ENCODE measurements at regions not wholly inside any gene's neighbourhood (a gene's known extent, or its start where the extent isn't known, plus 50 kb on each side); places are given as distances from the start of the nearest gene placed in this dataset.
A peak's percentile ranks its signal among the peaks of the same experiment; 100 is the strongest.

DNA sequence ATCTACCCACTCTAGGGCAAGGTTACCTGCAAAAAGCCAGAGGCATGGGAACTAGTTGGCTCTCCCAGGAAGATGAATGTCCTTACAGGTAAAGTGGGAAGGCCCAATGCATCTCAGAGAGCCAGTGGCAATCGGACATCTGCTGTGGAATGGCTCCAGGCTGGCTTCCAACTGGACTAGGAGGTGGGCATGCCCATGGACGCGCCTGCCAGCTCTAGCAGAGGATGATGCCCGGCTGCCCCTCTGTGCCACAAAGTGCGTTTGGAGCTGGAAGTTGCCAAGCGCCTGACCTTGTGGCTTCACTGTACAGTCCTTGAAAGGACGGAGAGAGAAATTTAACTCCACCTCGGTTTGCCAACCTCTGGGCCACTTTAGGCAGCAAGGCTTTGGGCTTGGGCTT is 84.4 kb downstream of the NR2F2 start:
- Histone ChIP-seq H3K4me1 (peaks cover 0 to 5% of the 10 kb centered on the region in 2 donors), H3K36me3 (no peaks in the 10 kb centered on the region), H3K4me3 (no peak overlapping the region), H3K27me3 (peaks cover 0 to 98% of the 10 kb centered on the region in 2 donors), H3K9me3 (no peaks in the 10 kb centered on the region), H3K27ac (no peak overlapping the region)
- intact Hi-C loops (cut with DNase I; ENCODE audit: low total_unique reads), result no loop called here
- TF ChIP-seq, protein P1, sequence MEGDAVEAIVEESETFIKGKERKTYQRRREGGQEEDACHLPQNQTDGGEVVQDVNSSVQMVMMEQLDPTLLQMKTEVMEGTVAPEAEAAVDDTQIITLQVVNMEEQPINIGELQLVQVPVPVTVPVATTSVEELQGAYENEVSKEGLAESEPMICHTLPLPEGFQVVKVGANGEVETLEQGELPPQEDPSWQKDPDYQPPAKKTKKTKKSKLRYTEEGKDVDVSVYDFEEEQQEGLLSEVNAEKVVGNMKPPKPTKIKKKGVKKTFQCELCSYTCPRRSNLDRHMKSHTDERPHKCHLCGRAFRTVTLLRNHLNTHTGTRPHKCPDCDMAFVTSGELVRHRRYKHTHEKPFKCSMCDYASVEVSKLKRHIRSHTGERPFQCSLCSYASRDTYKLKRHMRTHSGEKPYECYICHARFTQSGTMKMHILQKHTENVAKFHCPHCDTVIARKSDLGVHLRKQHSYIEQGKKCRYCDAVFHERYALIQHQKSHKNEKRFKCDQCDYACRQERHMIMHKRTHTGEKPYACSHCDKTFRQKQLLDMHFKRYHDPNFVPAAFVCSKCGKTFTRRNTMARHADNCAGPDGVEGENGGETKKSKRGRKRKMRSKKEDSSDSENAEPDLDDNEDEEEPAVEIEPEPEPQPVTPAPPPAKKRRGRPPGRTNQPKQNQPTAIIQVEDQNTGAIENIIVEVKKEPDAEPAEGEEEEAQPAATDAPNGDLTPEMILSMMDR (IDR thresholded peaks at IDR 0.05), result no peak
- TF ChIP-seq POLR2A (IDR thresholded peaks at IDR 0.05), result no peak
- TF ChIP-seq POLR2AphosphoS5 (IDR thresholded peaks at IDR 0.05), result no peak
- no peak for DNase-seq (ENCODE audit: low spot score in 2 of 2)

DNA sequence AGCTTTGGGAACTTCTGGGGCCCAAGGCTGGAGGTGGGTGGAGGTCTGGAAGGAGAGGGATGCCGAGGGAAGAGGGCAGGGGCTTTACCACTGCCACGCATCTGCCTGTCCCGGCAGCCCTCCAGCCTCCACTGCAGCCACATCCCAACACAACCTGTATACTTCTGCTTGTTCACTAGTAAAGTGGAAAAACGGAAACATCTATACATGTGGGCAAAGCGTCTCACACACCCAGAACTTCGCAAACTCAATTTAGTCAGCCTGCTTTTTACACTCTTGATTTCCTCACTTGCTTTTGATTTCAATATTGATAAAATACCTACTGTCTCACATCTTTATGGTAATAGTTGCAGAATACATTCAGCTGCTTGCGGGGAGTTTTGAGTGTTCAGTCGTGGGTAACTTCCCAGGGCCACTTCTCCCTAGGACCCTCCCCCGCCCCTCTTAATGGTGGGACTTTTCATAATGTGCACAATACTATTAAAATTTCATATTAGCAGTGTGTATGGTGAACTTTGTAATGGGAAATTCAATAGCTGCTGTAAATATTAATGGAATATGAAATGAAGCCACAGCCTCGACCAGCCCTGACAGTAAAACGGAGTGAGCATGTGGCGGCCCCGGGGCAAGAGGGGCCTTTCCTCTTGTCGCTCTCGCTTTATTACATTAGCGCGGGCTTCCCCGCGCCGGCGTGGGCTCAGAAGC is 85.2 kb downstream of the NR2F2 start:
- intact Hi-C loops (cut with DNase I; ENCODE audit: low total_unique reads), result no loop called here
- Histone ChIP-seq H3K27ac (no peak overlapping the region), H3K36me3 (no peaks in the 10 kb centered on the region), H3K4me1 (peaks cover 0 to 5% of the 10 kb centered on the region in 2 donors), H3K9me3 (no peaks in the 10 kb centered on the region), H3K27me3 (peaks cover 0 to 98% of the 10 kb centered on the region in 2 donors), H3K4me3 (peak overlapping the region in 1 of 3 donors; percentile 55)
- no peak for DNase-seq (ENCODE audit: low spot score in 2 of 2)
- TF ChIP-seq POLR2A (IDR thresholded peaks at IDR 0.05), result no peak
- TF ChIP-seq POLR2AphosphoS5 (IDR thresholded peaks at IDR 0.05), result no peak
- TF ChIP-seq, protein P1 (IDR thresholded peaks at IDR 0.05), result no peak

DNA sequence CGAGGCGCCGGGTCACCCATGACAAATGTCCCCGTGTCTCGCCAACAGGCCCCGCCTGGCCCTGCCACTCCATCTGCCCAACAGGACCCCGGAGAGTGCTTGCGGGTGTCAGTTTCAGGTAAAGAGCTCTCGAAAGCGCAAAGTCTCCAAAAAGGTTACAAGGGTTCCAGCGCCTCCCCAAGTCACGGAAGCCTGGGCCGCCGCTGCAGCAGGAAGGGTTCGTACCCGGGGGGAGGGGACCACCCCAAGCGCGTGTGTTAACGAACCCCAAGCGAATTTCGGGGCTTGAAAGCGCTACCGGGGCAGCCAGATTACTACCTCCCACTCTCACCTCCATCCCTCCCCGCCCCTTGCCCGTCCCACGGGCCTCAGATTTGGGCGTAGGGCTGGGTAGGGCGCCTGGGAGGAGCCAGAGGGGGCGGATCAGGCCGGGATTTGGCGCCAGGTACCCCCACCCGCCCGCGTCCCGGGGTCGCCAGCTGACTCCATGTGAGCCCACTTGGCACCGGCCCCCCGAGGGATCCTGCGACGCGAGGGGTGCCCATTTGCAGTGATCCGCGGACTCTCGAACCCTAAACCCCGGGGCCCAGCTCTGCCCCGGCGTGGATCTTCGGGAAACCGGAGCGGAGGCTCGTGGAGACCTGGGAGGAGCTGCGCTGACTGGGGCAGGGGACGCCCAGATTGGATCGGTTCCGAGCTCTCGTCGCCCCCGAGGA is 85.9 kb downstream of the NR2F2 start:
- peaks cover 0 to 97% of the 10 kb centered on the region in 2 donors for H3K27me3 ChIP-seq
- H3K4me3 ChIP-seq, result peak overlapping the region; percentile 24 to 55 (median 29)
- no peak overlapping the region for H3K27ac ChIP-seq

DNA sequence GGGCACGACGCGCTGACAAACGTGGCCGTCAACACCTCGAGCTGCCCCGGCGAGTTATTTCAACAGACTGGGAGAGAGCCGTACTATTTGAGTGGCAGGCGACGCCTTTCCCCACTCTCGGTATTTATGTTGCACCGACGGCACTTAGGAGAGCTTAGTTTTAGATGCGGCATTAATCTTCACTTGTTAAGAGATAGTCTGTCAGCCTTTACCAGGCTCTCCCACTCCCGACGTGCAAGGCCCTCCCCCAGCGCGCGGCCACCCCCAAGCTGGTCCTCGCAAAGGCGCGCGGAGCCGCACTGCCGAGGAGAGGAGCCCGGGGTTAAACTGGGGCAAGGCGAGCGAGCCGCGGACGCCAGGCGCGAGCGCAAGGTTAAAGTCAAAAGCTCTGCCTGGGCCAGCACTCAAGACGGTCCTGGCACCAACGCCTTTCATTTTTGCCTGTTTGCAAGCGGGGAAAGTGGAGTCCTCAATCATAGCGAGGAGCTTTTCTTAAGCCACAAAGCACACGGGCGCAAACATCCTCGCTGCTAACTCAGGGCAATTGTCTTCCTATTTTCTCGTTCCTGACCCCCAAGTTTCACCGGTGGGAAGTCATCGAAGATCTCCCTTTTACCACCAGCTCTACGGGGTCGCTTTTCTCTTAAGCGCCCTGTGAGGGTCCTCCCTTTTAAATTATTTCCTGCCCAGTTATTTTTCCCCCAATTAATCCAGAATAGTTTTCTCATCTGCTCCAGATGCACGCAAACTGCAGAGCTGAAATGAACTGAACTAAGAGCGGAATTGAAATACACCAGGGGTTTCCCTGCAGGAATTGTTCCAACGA is 86.6 kb downstream of the NR2F2 start:
- no peaks in the 10 kb centered on the region for H3K9me3 ChIP-seq
- no peaks in the 10 kb centered on the region for H3K36me3 ChIP-seq
- TF ChIP-seq POLR2AphosphoS5 (IDR thresholded peaks at IDR 0.05) (no peak), POLR2A (IDR thresholded peaks at IDR 0.05) (no peak)
- TF ChIP-seq, protein P1 (IDR thresholded peaks at IDR 0.05), result no peak
- no peak overlapping the region for H3K27ac ChIP-seq
- intact Hi-C loops (cut with DNase I; ENCODE audit: low total_unique reads), result no loop called here
- H3K4me3 ChIP-seq, result peak overlapping the region; percentile 24 to 55 (median 29)
- H3K4me1 ChIP-seq, result peaks cover 0 to 5% of the 10 kb centered on the region in 2 donors
- H3K27me3 ChIP-seq, result peaks cover 0 to 99% of the 10 kb centered on the region in 2 donors
- DNase-seq (ENCODE audit: low spot score in 2 of 2), result no peak

More for the DNA sequence above, 85.9 kb downstream of the NR2F2 start:
- Histone ChIP-seq H3K9me3 (no peaks in the 10 kb centered on the region), H3K36me3 (no peaks in the 10 kb centered on the region), H3K4me1 (peaks cover 0 to 5% of the 10 kb centered on the region in 2 donors)
- TF ChIP-seq POLR2AphosphoS5 (IDR thresholded peaks at IDR 0.05) (no peak), POLR2A (IDR thresholded peaks at IDR 0.05) (no peak)
- TF ChIP-seq, protein P1 (IDR thresholded peaks at IDR 0.05), result no peak
- no peak for DNase-seq (ENCODE audit: low spot score in 2 of 2)
- intact Hi-C loops (cut with DNase I; ENCODE audit: low total_unique reads), result no loop called here

Measured in breast epithelium (tissue), 4 donors.